H7 (cell line): ENCODE measurements at regions not wholly inside any gene's neighbourhood (a gene's known extent, or its start where the extent isn't known, plus 50 kb on each side); places are given as distances from the start of the nearest gene placed in this dataset.

Source experiments
- DNase-seq: peaks from one replicate; pipeline ENCODE4 v3.0.0; 2012
- H3K27me3 ChIP-seq: 2 replicates; pipeline ENCODE4 v1.6.0; 2011; ENCODE audit warnings: mild to moderate bottlenecking, low read length; ENCODE audit not compliant: control insufficient read depth, insufficient read depth
- H3K36me3 ChIP-seq: replicated peaks from 2 replicates; pipeline ENCODE4 v1.5.1; 2011; ENCODE audit warnings: low read length; ENCODE audit not compliant: control insufficient read depth, insufficient read depth
- H3K4me3 ChIP-seq: 2 replicates; pipeline ENCODE4 v1.5.1; 2011; ENCODE audit warnings: low read depth, mild to moderate bottlenecking, control low read depth, low read length, moderate library complexity; ENCODE audit not compliant: insufficient read depth

DNA sequence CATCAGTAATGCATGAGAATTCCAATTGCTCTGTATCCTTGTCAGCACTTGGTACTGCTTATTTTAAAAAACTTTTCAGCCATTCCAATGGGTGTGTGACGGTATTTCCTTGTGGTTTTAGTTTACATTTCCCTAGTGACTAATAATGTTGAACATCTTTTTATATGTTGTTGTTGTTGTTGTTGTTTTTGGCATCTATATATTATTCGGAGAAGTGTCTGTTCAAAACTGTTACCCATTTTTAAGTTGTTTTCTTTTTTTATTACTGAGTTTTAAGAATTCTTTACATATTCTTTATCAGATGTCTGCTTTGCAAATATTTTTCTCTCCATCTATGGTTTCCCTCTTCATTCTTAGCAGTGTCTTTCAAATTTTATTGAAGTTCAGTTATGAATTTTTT, 231.1 kb upstream of the POU3F1 start:
- H3K36me3 ChIP-seq = no peaks in the 10 kb centered on the region
- H3K4me3 ChIP-seq = no peak overlapping the region
- DNase-seq = no peak
- no peaks in the 10 kb centered on the region for H3K27me3 ChIP-seq

GRCh38 chr1:38275960-38276359, 229.4 kb upstream of the POU3F1 start:
- Histone ChIP-seq H3K27me3 (no peaks in the 10 kb centered on the region), H3K4me3 (no peak overlapping the region), H3K36me3 (no peaks in the 10 kb centered on the region)
- no peak for DNase-seq

DNA sequence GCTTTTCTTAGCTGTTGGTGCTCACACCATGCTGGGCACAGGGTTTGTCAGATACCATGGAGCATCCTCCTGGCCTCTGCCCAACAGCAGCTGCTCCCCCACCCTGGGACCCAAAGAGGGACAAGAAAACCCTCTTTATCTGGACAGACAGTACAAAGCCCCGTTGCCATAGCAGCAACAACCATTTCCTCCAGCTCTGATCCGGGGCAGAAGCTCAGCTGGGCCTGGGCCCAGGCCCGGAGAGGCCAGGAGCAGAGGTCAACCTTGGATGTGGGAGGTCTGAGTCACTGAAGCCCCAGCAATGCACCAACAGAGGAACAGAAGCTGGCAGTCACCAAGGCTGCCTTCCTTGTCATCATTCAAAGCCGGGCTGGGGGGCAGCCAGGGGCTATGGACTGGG, 228.4 kb upstream of the POU3F1 start:
- no peak for DNase-seq
- no peak overlapping the region for H3K4me3 ChIP-seq

DNA sequence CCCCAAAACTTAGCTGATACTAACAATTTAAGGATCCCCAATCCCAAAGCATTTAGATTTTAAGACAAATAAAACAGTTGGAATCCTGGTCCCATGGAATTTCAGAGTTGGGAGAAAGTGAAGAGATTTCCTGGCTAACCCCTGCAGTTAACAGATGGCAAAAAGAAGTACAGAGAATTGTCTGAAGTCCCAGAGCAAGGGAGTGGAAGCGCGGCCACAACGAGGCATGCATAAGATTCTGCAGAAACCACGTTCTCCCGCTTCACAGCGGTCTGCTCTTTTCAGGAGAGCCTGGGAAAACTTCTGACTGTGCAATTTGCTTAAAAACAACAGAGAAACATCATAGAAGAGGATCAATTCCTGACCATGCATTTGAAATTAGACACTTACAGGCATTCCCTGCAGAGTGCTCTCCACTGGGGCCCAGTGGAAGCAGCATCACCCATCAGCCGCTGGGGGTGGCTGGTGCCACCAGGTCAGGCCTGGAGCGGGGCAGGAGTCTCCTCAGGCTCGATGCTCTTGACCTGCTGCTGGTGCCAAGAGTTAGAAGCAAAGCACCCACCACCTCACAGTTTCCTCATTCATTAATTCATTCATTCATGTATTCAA, 226.7 kb upstream of the POU3F1 start:
- H3K4me3 ChIP-seq = no peak overlapping the region
- no peaks in the 10 kb centered on the region for H3K36me3 ChIP-seq
- H3K27me3 ChIP-seq = no peaks in the 10 kb centered on the region
- DNase-seq = no peak

More for the DNA sequence above, 228.4 kb upstream of the POU3F1 start:
- Histone ChIP-seq H3K27me3 (no peaks in the 10 kb centered on the region), H3K36me3 (no peaks in the 10 kb centered on the region)

DNA sequence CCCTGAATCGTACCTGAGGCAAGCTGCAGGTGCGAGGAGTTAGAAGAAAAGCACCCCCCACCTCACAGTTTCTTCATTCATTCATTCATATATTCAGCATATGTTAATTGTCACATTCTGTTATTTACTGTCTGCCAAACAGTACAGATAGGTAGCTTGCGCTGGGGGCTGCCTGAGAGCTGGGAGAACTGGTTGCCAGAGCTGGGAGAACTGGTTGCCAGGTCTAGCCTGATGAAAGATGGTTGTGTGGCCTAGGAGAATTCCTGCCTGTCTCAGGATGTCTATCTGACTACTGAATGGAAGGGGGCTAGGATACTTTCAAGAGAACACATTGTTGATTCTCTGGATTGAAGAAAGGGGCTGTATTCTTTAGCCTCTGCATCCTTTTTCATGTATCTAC, 225.9 kb upstream of the POU3F1 start:
- Histone ChIP-seq H3K36me3 (no peaks in the 10 kb centered on the region), H3K4me3 (no peak overlapping the region), H3K27me3 (no peaks in the 10 kb centered on the region)
- DNase-seq = no peak

GRCh38 chr1:38270849-38271633, 224.4 kb upstream of the POU3F1 start:
- H3K36me3 ChIP-seq = no peaks in the 10 kb centered on the region
- DNase-seq = no peak
- H3K27me3 ChIP-seq = no peaks in the 10 kb centered on the region
- no peak overlapping the region for H3K4me3 ChIP-seq

DNA sequence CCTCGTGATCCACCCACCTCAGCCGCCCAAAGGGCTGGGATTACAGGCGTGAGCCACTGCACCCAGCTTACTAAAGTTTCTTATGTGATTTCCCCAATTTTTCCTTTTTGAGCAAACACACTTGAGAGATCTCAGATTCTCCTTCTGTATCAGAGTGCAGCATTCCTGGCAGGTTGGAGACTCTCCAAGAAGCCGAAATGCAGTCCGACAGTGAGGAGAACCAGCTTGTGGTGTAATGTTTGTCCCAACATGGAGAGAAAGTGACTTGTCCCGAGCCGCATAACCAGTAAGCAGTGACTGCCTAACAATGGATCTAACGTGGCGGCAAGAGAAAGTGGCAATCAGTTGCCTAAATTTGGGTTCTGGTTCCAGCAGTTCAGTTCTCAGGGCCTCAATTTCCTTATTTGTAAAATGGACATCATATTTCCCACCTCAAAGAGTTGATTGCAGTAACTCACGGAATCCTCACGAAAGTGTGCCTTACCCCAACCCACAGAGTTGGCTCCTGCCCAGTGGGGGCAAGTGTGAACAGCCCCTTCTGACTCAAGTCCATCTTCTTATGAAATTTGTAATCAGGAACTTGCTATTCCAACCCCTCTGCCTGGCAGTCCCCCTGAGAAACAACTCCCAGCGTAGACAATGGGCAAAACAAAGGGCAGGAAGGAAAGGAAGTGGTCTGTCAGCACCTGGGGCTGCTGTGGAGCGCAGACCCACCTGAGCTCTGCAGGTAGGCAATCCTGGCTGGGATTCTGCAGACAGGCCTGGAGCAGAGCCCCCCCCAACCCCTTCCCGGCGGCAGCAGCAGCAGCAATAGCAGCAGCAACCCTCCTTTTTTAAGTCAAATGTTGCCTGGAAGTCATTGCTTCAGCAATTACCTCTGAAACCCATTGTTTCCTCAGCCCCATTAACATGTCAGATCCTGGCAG, 223.6 kb upstream of the POU3F1 start:
- no peaks in the 10 kb centered on the region for H3K36me3 ChIP-seq
- no peak overlapping the region for H3K4me3 ChIP-seq
- peak; percentile 91 for DNase-seq
- no peaks in the 10 kb centered on the region; the same call in 1 of the 2 replicates for H3K27me3 ChIP-seq

GRCh38 chr1:38268226-38268625, 221.6 kb upstream of the POU3F1 start:
- DNase-seq = no peak
- Histone ChIP-seq H3K27me3 (no peaks in the 10 kb centered on the region; the same call in 1 of the 2 replicates), H3K36me3 (no peaks in the 10 kb centered on the region), H3K4me3 (no peak overlapping the region)

DNA sequence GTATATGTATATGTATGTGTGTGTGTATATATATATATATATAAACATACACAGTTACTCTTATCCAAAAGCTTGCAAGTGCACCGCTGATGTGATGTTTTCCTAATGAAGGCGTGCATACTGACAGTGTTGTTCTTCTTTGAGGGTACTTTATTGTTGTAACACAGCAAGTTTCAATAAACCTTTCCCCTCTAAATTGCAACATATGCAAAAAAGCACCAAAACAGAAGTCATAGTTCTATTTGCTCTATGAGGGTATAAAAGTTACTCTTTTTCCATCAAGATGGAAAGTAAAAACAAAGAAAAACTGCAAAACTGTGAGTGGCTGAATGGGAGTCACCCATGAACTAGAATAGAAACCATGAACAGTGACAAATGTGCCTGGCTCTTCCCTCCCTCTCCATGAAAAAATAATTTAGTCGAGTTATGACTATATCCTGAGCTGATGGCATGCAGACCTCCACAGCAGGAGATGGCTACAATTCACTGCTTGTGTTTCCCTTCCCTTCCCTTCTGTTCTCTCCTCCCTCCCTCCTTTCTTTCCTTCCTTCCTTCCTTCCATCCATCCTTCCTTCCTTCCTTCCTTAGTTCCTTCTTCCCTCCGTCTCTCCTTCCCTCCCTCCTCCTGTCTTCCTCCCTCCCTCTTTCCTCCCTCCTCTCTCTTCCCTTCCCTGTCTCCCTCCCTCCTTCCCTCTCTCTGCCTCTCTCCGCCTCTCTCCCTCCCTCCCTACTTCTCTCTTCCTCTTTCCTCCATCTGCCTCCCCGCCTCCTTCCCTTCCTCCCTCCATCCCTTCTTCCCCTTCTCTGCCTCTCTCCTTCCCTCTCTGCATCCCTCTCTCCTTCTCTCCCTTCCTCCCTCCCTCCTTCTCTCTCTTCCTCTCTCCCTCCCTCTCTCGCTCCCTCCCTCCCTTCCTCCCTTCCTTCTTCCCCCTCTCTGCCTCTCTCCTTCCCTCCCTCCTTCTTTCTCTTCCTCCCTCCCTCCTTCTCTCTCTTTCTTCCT, 220.7 kb upstream of the POU3F1 start:
- DNase-seq = no peak
- H3K4me3 ChIP-seq = no peak overlapping the region

DNA sequence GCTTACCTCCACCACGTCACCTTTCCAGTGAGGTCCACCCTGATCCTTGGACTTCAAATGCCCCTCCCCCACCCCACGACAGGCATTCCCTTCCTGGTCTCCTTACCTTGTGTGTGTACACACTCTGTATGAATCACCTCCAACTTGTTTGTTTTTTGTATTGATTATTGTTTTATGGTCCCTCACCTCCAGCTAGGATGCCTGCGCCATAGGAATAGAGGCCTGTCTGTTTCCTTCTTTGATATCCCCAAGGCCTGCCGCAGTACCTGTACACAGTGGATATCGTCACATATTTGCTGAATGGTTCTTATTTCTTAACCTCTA, 219.6 kb upstream of the POU3F1 start:
- Histone ChIP-seq H3K27me3 (no peaks in the 10 kb centered on the region; the same call in 1 of the 2 replicates), H3K4me3 (no peak overlapping the region), H3K36me3 (no peaks in the 10 kb centered on the region)
- DNase-seq = no peak

More for the DNA sequence above, 220.7 kb upstream of the POU3F1 start:
- Histone ChIP-seq H3K27me3 (no peaks in the 10 kb centered on the region; the same call in 1 of the 2 replicates), H3K36me3 (no peaks in the 10 kb centered on the region)

- no peak overlapping the region for H3K4me3 ChIP-seq
- no peaks in the 10 kb centered on the region; the same call in 1 of the 2 replicates for H3K27me3 ChIP-seq
- H3K36me3 ChIP-seq = no peaks in the 10 kb centered on the region
- no peak for DNase-seq
Observed at GRCh38 chr1:38265293-38266196, 219.0 kb upstream of the POU3F1 start.

- no peak overlapping the region for H3K4me3 ChIP-seq
- no peak for DNase-seq
- no peaks in the 10 kb centered on the region; the same call in 1 of the 2 replicates for H3K27me3 ChIP-seq
- no peaks in the 10 kb centered on the region for H3K36me3 ChIP-seq
Observed at GRCh38 chr1:38263438-38263837, 216.8 kb upstream of the POU3F1 start.

DNA sequence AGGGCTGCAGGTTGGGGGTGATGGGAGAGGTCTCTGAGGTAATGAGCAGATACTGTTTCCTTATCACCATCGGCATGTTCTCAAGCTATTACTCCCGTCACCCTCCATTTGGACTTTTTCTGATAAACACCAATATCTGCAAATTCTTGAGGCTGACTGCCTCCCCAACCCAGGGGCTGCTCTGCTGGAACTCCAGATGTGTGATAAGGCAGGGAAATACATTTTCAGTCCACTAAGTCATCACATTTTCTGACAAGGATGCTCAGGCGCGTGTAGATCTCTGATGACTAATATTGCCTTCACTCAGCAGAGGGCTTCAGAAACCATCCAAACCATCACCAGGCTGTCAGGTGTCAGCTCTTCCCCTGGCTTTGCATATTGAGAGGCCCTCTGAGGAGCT, 215.0 kb upstream of the POU3F1 start:
- no peaks in the 10 kb centered on the region; the same call in 1 of the 2 replicates for H3K27me3 ChIP-seq
- no peaks in the 10 kb centered on the region for H3K36me3 ChIP-seq
- DNase-seq = no peak
- no peak overlapping the region for H3K4me3 ChIP-seq
